Activated T-cell treated with anti-CD3 and anti-CD28 coated beads, Interleukin-2, amount 50 U/mL, for 72 hours (primary cell): ENCODE measurements at regions not wholly inside any gene's neighbourhood (a gene's known extent, or its start where the extent isn't known, plus 50 kb on each side); places are given as distances from the start of the nearest gene placed in this dataset.
"Not testable (repeated sequence)": the region's sequence is repeated elsewhere in the genome, so short reads cannot be mapped to it uniquely, and the experiment has no call there.

Experiments used
- ATAC-seq, 2 donors: fragments of 150-1000 bp; cut with Tn5 transposase; replicated peaks in 1 of 2; 2 replicates each; pipeline ENCODE4 v1.10.0; 2021; ENCODE audit warnings: moderate library complexity in 2 of 2, mild to moderate bottlenecking in 1 of 2
- DNase-seq, 2 donors: peaks; one replicate each; pipeline ENCODE4 v3.0.0; 2021 to 2022; ENCODE audit warnings: mixed read lengths in 1 of 2
- H3K27ac Mint-ChIP-seq: one replicate; pipeline ENCODE4 v1.8.0; 2022; ENCODE audit warnings: mild to moderate bottlenecking, moderate library complexity, mixed read lengths
- H3K27me3 Mint-ChIP-seq: one replicate; pipeline ENCODE4 v1.8.0; 2022; ENCODE audit warnings: low read depth, mixed read lengths
- H3K36me3 Mint-ChIP-seq, 2 donors: one replicate each; pipeline ENCODE4 v1.8.0; 2022; ENCODE audit warnings: mixed read lengths in 2 of 2, mild to moderate bottlenecking in 1 of 2; ENCODE audit not compliant: insufficient read depth in 2 of 2
- H3K4me1 Mint-ChIP-seq: one replicate; pipeline ENCODE4 v1.8.0; 2022; ENCODE audit warnings: low read depth, mixed read lengths
- H3K4me3 Mint-ChIP-seq, 2 donors: one replicate each; pipeline ENCODE4 v1.8.0; 2022; ENCODE audit warnings: mild to moderate bottlenecking in 2 of 2, mixed read lengths in 2 of 2, moderate library complexity in 2 of 2
- H3K9me3 Mint-ChIP-seq, 2 donors: one replicate each; pipeline ENCODE4 v1.8.0; 2022; ENCODE audit warnings: mixed read lengths in 2 of 2

DNA sequence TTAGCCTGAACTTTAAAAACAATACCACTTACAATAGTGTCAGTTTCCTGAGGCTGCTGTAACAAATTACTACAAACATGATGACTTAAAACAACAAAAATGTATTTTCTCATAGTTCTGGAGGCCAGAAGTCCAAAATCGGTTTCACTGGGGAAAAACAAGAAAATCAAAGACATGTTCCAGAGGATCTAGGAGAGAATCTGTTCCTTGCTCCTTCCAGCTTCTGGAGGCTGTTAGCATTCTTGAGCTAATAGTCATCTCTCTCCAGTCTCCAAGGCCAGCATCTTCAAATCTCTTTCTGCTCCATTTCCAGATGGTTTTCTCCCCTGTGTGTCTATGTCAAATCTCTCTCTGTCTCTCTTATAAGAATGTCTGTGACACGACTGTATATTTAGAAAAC, 67.6 kb upstream of the TEAD1 start:
- DNase-seq (no peak), ATAC-seq (no peak)
- Mint-ChIP-seq H3K27me3 (peaks cover 20% of the 10 kb centered on the region), H3K27ac (no peak overlapping the region), H3K4me1 (no peaks in the 10 kb centered on the region), H3K4me3 (no peak overlapping the region), H3K36me3 (peaks cover 0 to 1% of the 10 kb centered on the region in 2 donors), H3K9me3 (peaks cover 8% of the 10 kb centered on the region in 2 donors)

DNA sequence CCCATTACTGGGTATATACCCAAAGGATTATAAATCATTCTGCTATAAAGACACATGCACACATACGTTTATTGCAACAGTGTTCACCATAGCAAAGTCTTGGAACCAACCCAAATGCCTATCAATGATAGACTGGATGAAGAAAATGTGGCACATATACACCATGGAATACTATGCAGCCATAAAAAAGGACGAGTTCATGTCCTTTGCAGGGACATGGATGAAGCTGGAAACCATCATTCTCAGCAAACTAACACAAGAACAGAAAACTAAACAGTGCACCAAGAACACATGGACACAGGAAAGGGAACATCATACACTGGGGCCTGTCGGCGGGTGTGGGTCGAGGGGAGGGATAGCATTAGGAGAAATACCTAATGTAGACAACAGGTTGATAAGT, 65.5 kb upstream of the TEAD1 start:
- ATAC-seq, H3K27ac Mint-ChIP-seq, H3K36me3 Mint-ChIP-seq, H3K4me1 Mint-ChIP-seq, DNase-seq, H3K4me3 Mint-ChIP-seq: not testable (repeated sequence)
- Mint-ChIP-seq H3K27me3 (peaks cover 19% of the 10 kb centered on the region), H3K9me3 (peaks cover 14 to 15% of the 10 kb centered on the region in 2 donors)

DNA sequence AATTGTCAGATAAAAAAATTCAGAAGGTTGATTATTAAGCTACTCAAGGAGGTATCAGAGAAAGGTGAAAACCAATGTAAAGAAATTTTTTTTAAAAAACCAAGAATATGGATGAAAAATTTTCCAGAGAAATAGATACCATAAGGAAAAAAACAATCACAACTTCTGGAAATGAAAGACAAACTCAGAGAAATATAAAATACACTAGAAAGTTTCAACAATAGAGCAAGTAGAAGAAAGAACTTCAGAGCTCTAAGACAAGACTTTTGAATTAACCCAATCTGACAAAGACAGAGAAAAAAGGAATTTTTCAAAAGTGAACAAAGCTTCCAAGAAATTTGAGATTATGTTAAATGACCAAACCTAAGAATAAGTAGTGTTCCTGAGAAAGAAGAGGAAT, 62.9 kb upstream of the TEAD1 start:
- H3K4me3 Mint-ChIP-seq: no peak overlapping the region
- H3K36me3 Mint-ChIP-seq: peaks cover 1% of the 10 kb centered on the region in 2 donors
- peaks cover 14 to 18% of the 10 kb centered on the region in 2 donors for H3K9me3 Mint-ChIP-seq
- no peak for DNase-seq
- H3K4me1 Mint-ChIP-seq: no peaks in the 10 kb centered on the region
- no peak for ATAC-seq
- H3K27ac Mint-ChIP-seq: no peak overlapping the region
- peaks cover 14% of the 10 kb centered on the region for H3K27me3 Mint-ChIP-seq

DNA sequence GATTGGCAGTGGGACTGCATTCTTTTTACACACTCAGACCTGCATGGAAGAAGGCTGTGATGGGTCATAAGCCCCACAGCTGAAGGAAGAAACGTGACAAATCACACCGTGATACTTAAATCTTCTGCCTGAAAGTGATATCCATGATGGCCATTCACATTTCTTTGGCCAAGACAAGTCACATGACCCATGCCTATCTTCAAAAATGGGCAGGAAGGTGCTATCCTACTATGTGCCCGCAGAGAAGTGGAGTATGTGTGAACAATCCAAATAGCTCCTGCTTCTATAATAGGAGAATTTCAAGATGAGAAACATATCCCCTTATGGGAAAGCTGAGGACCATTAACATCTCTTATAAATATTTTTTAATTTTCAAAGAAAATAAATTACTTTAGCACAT, 56.6 kb upstream of the TEAD1 start:
- peaks cover 7% of the 10 kb centered on the region for H3K27me3 Mint-ChIP-seq
- DNase-seq (no peak), ATAC-seq (no peak)
- H3K9me3 Mint-ChIP-seq: peaks cover 8 to 12% of the 10 kb centered on the region in 2 donors
- H3K4me3 Mint-ChIP-seq: no peak overlapping the region
- H3K27ac Mint-ChIP-seq: no peak overlapping the region
- H3K36me3 Mint-ChIP-seq: peaks cover 0 to 3% of the 10 kb centered on the region in 2 donors
- H3K4me1 Mint-ChIP-seq: no peaks in the 10 kb centered on the region

DNA sequence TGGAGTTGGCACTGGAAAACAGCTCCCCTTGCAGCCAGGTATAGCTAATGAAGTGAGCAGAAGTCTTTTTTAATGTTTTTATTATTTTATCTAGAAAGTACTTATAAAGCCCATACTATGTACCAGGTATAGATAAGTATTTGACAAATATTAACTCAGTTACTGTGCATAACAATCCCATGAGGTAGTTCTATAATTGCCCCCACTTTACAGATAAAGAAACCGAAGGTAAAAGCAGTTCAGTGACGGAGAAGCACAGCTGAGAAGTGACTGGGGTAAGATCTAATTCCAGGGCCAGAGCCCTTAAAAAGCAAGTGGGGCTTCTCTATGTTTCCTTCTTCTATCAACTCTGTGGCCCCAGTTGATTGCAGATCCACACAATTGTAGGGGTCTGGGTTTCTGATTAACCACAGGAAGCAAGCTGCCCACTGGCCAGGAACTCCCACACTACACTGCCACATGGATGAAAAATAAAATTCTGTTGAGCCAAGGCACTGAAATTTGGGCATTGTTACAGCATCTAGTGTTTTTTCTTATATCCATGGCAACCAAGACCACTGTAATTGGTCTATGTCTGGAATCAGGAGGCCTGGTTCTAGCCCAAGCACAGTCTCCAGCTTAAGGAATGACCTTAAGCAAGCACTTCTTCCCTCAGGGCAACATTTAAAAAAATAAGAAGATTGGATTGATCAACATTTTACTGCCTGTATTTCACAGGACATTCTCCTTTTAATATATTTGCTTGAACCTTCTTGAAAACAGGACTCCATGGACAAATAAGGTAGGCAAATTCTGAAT, 55.3 kb upstream of the TEAD1 start:
- no peak overlapping the region for H3K27ac Mint-ChIP-seq
- peaks cover 5 to 9% of the 10 kb centered on the region in 2 donors for H3K9me3 Mint-ChIP-seq
- no peaks in the 10 kb centered on the region for H3K27me3 Mint-ChIP-seq
- peaks cover 2 to 3% of the 10 kb centered on the region in 2 donors for H3K36me3 Mint-ChIP-seq
- DNase-seq (no peak), ATAC-seq (no peak)
- no peaks in the 10 kb centered on the region for H3K4me1 Mint-ChIP-seq
- H3K4me3 Mint-ChIP-seq: no peak overlapping the region

DNA sequence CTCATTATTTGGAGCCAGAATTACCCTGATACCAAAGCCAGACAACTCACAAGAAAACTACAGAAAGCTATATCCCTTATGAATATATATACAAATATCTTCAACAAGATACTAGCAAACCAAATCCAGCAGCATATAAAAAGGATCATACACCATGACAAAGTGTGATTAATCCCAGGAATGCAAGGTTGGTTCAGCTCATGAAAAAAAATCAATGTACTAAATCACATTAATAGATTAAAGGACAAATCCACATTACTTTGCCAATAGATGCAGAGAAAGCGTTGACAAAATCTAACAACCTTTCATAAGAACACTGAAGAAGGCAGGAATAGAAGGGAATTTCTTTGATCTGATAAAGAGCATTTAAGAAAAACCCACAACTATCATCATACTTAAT, 50.4 kb upstream of the TEAD1 start:
- ATAC-seq: no peak
- Mint-ChIP-seq H3K36me3 (peaks cover 5 to 9% of the 10 kb centered on the region in 2 donors), H3K27ac (no peak overlapping the region), H3K4me3 (no peak overlapping the region), H3K9me3 (peaks cover 8 to 10% of the 10 kb centered on the region in 2 donors), H3K4me1 (no peaks in the 10 kb centered on the region), H3K27me3 (no peaks in the 10 kb centered on the region)
- no peak for DNase-seq
